HG02763 (cell line): ENCODE measurements at regions not wholly inside any gene's neighbourhood (a gene's known extent, or its start where the extent isn't known, plus 50 kb on each side); places are given as distances from the start of the nearest gene placed in this dataset.

ENCODE experiments used
- ATAC-seq: cut with Tn5 transposase; IDR thresholded peaks from one replicate; pipeline ENCODE4 v1.9.1; 2021; ENCODE audit warnings: mild to moderate bottlenecking, moderate library complexity; ENCODE audit not compliant: unreplicated experiment

DNA sequence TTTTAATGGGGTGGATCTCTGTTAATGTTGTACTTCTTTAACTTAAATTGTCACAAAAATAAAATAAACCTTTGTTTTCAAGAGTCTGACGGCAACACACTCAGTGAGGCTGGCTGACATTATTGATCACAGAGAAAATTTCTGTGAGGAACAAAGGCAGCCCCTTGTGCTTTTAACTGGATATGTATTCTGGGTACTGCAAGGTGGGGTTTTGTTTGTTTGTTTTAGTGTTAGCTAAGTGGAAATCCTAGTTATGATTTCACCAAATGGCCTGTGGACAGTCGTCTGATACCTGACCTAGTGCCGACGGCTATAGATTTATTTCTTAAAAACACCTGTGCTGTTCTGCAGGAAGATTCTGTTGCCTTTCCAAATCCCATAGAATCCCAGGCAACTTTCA lies 1329.5 kb upstream of the ZEB2 start:
- ATAC-seq = no peak

DNA sequence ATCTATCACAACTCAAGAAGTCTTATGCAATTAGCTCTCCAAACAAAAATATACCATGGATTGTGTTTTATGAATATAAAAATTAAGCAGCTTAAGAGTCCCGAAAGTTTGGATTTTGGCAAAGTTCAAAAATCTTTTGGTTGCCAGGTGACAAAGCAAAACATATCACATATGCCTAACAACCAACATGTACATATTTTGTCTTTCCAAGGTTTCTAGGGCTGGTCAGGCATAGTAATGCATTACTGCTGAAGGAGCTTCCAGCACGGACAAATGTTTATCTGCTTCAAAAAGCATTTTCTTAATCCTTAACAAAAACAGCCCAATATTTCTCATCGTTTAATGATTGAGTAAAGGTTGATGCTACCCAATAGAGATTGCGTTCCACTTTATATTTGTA lies 1327.1 kb upstream of the ZEB2 start:
- no peak for ATAC-seq

DNA sequence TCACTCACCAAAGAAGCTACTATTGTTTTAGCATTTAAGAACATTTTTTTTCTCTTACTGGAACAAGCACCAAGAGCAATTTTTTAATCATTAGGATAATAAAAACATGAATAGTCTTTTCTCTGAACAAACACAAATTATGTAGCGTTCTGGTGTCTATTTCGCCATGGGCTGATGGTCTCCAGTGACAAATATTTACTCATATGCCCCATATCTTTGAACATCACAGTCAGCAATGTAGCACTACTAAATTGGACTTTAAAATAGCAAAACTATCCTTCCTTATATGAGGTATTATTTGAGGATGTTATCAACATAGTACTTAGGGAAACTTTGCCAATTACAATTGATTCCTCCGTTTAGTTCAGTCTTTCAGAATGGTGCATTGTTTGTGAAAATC lies 1326.0 kb upstream of the ZEB2 start:
- no peak for ATAC-seq

DNA sequence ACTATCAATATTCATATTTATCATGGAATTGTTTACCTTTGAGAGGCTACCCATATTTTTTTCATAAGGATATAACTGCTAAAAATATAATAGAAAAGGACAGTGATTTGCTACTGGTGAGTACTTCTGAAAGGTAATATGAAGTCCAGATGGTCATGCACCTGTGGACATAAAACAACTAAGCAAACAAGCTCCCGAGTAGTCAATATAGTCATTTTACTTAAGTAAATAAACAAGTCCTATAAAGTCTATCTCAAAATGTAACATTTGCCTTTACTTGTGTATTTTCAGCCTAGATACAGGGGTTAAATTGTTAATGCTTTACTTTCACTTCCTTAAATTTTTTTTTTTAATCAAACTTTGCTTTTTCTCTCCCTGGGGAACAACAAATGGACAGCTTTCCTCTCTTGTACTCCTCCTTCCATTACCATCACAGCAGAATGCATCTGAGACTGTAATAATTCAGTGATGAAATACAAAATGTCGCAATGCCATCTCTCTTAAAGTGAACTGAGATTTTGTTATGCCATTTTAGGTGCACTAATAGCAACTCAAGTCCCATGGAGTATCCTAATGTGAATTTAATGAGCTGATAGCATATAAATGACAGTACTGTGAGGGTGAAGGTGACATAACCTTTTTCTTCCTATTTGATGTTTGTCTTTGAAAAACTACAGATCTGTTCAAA lies 1325.4 kb upstream of the ZEB2 start:
- ATAC-seq = no peak

DNA sequence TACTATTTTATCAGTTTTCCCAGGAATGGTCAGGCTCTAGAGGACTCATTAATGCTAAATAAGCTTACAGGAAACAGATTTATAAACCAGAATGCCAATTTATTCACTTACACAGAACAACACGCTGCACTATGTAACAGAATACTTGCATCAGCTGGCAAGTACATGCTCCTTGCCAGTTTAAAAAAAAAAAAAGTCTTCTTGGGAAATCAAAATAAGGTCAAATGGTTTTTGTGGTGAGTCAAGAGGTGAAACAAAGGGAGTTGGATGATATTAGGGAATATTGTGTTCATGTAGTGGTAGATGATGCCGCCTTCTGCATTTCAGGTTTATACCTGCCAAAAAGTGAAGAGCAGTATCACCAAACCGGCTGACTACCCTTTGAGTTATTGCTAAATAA lies 1322.1 kb upstream of the ZEB2 start:
- ATAC-seq = no peak

DNA sequence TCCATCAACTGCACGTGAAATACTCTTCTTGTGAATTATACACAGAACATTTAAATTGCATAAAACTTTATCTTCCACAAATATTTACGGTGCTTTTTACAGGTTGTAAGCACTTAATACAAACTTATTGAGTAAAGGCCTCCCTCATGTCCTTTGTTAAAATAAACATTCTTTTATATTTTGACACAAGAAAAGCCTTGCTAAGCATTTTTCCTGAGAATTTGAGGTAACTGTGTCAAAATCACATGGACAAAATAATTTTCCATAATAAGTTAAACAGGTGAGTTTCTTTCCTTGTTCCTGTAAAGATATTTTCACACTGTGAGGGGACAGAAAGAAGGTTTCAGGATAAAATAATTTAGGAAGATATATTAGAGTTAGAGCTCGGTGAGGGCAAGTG lies 1317.1 kb upstream of the ZEB2 start:
- ATAC-seq = no peak

DNA sequence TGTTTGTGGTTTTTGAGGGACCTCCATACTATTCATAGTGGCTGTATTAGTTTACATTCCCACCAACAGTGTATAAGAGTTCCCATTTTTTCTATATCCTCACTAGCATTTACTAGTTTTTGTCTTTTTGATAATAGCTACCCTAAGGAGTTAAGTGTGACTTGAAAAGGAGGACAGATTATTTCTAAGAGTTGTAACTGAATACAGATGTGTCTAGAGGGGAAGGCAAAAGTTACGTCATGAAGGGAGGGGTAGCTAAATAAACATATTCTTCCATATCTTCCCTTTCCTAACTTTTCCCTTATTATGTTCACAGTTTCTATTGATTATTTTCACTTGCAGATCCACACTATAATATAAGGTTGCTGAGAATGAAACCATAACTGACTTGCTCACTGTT lies 1315.7 kb upstream of the ZEB2 start:
- ATAC-seq = no peak

DNA sequence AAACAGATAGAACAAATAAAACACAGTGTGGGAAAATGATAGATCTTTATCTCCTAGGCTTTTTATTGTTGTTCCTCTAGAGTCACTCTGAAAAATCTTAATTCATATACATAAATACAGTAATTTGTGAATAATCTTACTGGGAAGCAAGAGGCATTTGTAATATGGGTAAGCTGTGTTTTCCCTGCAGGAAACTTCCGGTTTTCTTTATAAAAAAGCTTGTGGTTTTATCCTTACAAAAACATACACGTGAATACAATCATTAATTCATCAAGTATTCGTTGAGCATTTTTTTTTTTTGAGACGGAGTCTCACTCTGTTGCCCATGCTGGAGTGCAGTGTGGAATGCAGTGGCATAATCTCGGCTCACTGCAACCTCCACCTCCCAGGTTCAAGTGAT lies 1312.8 kb upstream of the ZEB2 start:
- no peak for ATAC-seq

DNA sequence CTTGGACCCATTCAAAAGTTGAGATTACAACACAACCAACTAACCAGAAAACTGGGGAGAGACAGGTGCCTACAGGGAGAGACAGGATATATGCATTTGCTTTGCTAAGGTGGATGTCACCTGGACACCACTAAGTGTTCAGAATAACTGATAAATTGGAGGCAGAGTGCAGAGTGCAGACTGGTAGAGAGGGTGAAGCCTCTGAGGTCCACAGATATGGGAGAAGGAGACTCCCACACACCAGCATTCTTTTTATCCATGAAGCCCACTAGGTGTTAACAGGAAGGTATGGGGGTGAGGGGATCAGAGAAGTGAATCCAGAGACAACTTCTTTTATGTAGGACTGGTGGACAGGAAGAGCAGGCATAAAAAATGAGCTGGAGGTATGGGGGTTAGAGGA lies 1310.0 kb upstream of the ZEB2 start:
- no peak for ATAC-seq

DNA sequence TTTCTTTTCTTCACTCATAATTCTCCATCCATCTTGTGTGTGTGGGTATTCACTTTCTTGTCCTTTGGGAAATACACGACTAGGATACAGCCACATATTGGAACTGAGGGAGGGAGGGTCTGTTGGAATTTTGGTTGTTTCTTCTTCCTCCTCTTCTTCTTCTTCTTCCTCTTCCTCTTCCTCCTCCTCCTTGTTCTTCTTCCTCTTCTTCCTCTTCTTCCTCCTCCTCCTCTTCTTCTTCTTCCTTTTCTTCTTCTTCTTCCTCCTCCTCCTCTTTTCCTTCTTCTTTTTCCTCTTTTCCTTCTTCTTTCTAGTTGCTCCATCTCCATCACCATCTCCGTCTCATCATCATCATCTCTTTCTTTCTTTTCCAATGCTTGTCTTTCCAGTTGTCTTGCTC lies 1307.3 kb upstream of the ZEB2 start:
- ATAC-seq = no peak

DNA sequence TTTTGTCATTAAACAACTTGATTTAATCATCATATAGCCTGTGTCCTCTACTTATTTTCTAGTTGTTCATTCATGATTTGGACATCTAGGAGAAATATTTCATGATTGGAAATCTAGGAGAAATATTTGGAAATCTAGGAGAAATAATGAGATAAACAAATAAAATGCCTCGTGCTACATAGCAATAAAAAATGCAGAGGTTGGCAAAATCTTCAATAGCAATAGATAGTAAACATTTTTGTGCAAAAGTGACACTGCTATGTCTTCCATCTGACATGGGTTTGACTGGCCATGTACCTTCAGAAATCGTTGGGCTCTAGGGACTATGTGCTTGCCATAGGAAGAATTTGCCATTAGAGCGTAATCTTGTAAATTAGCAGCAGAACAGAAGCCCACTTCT lies 1304.5 kb upstream of the ZEB2 start:
- no peak for ATAC-seq

DNA sequence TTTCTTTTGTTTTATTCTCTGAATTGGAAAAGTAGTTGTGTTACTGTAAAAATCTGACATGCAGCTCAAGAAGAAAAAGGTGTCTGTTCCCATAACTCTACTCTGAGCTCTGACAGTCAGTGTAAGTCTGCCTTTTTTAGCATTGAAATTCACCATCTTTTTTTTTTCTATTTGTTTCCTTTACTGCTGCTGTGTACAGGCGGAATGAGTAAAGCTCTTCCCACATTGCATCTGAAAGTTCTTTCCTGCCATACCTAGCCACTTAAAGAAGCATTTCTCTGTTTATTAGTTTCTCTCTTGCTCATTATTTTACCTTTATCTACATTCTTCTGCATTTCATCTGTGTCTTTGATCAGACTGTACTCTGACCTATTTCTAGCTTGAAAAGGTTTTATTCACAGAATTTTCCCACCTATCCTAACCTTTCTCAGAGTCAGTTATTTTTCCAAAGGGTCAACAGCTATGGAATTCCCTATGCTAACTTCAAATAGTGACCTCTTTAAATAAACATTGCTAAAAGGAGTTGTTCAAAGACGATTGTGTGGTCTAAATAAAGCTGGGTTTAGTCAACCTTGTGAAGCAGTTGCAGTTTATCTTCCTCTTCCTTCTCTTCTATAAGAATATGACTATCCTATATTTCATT lies 1303.1 kb upstream of the ZEB2 start:
- ATAC-seq = no peak

DNA sequence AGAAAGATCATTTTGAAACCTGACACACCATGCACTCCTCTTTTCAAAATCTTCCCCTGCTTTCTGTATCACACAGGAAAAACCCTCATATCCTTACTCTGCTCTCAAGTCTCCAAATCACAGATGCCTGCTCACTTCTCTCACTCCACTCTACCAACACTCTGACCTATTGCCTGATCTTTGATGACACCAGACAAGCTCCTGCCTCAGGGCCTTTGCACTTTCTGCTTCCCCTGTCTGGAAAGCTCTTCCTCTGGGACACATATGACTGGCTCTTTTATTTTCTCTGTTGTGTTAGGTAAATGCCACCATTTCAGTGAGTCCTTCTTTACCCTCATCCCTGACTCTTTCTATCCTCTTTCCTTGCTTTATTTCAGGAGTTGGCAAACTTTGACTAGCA lies 1300.7 kb upstream of the ZEB2 start:
- no peak for ATAC-seq

DNA sequence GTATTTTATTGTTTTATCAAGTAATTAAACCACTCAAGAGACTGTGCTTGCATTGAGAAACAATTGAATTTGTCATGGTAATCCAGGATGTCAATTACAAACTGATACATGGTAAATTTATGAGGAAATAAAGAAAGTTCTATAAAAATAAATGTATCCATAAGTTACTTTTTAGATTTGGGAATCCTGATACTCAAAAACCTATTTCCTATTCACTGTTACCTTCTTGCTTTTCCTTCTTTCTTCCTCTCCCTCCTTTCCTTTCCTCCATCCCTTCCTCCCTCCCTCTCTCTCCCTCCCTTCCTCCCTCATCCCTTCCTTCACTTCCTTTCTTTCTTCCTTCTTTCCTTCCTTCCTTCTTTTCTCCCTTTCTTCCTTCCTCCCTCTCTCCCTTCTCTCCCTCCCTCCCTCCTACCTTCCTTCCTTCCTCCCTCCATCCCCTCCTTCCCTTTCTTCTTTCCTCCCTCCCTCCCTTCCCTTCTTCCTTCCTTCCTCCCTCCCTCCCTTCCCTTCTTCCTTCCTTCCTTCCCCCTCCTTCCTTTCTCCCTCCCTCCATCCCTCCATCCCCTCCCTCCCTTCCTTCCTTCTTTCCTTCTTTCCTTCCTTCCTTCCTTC lies 1299.1 kb upstream of the ZEB2 start:
- no peak for ATAC-seq

DNA sequence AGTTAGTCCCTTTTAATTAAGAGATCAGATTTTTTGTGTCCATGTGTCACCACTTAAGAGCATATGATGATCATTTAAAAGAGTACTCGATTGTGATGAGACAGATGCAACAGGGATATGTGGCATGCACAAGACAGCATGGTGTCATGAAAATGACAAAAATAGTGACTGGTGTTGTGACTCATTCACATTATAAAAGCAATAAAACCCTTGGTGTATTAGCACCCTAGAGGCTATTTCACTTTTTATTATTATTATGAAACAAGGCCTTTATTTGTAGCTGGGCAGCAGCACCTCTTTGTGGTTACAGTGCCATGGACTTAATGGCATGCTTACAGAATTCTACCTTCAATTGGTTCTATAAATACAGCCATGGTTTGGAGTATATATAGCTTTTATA lies 1296.0 kb upstream of the ZEB2 start:
- no peak for ATAC-seq

DNA sequence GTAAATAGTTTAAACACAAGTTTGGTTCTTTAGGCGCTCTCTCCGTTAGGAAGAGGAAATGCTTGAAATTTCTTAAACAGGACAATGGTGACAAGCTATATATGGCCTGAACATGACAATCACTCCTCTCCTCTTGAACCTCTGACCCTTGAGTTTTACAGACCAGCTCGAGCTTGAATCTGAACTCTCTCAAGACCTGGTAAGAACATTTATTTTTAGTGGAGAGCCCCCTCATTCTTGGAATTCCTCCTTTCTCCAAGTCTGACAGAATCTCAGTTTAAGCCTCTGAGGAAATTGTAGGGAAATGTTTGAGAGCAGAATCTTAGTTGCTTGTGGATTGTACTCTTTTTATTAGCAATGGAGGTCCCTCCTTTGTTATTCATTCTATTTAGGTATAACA lies 1293.6 kb upstream of the ZEB2 start:
- ATAC-seq = no peak

DNA sequence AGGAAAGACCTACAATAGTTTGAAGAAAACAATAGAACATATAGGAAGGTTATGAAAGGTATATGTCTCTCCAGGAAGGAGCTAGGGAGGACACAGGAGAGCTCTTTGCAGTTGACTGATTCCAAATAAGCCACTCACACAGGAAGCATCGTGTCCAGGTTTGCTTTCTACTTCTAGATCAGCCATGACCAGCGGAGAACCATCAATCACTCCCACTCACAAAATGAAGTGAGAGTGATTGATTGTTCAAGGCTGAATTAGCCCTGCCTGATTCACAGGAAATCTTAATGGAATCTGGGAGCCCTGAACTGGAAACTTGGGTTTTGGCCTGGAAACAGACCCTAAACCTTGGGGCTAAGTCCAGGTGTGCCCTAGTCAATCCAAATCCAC lies 1292.2 kb upstream of the ZEB2 start:
- no peak for ATAC-seq

DNA sequence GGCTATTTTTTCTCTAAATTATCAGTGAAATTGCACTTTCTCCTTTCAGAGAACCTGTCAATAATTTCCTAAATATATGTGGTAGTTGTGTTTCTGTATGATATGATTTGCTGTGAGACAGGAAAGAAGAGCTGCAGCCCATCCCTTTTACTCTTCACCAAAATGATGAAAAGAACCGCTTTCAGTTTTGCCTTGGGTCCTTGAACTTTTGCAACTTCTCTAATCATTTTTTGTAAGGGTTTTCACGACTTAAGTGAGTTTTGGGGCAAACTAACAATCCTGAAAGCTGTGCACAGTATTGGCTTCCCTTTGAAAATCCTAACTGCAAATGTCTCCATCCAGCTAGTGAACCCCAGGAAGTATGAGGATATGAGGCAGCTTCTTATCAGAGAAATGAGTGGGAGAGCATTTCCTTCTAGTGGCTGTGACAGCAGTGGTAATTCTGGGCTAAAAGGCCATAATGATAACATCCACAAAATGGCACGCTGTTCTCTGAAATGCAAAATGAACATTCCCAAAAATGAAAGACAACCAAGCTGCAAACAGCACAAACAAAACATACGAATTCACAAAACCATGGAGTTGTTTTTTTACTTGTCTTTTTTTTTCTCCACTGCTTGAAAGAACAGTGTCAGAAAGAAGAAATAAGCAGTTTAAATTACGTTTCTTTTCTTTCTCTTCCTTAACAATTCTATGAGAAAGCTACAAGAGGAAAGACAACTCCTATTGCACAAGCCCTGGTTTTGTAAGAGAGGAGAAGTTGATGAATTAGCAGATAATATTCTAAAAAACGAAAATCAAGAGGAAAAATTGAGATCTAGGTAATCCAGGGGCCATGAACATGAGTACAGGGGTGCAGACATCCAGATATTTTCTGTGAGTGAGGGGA lies 1291.6 kb upstream of the ZEB2 start:
- ATAC-seq = no peak

DNA sequence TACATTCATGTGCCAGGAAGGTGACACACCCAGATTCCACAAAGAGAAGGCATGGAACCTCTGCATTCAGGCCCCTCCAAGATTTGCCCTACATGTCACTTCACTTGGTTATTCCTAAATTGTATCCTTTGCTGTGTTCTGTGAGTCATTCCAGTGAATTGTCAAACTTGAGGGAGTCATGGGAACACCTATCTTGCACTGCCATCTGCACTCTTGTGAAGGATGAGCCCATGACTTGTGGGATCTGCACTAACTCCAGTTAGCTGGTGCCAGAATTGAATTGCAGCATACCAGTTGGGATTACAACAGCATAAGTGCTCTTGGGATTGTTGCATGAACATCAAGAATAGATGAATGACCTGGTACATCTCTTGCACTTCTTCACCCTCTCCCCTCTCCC lies 1288.0 kb upstream of the ZEB2 start:
- ATAC-seq = no peak

DNA sequence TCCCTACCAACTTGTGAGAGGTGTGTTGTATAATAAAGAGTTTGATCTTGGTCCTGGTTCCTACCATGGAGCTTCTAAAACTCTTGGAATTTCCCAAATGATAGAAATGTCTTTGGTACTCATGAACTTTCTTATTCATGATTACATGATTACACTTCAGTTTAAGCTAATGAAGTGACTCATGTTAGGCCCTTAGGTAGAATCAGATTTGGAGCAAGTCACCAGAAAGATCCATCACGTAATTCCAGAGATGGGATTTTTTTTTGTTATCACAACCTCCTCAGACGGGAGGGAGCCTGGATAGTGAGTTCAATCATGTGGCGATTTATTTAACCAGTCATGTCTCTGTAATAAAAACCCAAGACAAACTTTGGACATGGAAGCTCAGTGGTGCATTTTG lies 1287.6 kb upstream of the ZEB2 start:
- no peak for ATAC-seq

DNA sequence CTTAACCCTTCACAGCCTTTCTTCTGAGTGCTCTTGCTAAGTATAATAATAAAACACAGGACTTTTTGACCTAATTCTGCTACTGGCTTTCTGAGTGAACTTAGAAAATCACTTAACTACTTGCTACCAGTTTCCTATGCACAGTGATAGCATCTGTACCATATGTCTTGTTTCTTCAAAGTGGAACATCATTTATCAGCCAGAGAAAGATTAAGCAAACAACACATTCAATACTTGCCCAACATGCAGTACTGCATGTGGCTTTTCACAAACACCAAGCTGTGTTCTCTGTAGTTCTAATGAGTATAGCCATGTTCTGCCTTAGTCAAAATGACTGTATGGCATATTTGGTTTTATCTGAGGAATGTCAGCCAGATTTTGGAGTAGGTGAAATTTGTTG lies 1286.6 kb upstream of the ZEB2 start:
- no peak for ATAC-seq

DNA sequence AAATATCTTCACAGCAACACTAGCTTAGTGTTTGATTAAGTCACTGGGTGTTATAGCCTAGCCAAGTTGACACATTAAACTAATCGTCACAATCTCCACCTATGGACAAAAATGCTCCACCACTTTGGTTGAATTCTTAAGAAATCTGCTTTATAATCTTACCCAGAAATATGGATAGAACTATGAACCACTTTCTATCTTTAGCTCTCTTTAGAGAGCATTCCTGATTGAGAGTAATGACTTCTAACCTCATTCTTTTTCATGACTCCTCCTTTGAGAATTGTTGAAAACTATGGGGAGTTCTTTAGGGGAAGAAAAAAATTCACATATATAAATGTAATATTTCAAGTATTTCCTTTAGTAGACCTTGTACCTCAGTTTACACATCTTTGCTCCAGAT lies 1282.2 kb upstream of the ZEB2 start:
- no peak for ATAC-seq
